Loucy (cell line): ENCODE measurements at regions not wholly inside any gene's neighbourhood (a gene's known extent, or its start where the extent isn't known, plus 50 kb on each side); places are given as distances from the start of the nearest gene placed in this dataset.

Experiments
- H2AFZ ChIP-seq: fragments of 200-600 bp; sonication (generic); 2 replicates; pipeline ENCODE4 v1.6.0; 2016; ENCODE audit warnings: antibody characterized with exemption, mild to moderate bottlenecking, low read length, moderate library complexity
- H3F3A ChIP-seq: fragments of 200-600 bp; 2 replicates; pipeline ENCODE4 v1.6.0; 2016; ENCODE audit warnings: antibody characterized with exemption, low read depth, mild to moderate bottlenecking
- H3K27me3 ChIP-seq: fragments of 200-600 bp; sonication (generic); 2 replicates; pipeline ENCODE4 v1.6.1; 2014; ENCODE audit warnings: low read length, mild to moderate bottlenecking; ENCODE audit not compliant: insufficient read depth, poor library complexity, severe bottlenecking
- H3K36me3 ChIP-seq: fragments of 200-600 bp; sonication (generic); 2 replicates; pipeline ENCODE4 v1.6.1; 2016; ENCODE audit warnings: low read length; ENCODE audit not compliant: insufficient read depth
- H3K4me1 ChIP-seq: fragments of 200-600 bp; sonication (generic); 2 replicates; pipeline ENCODE4 v1.5.1; 2014; ENCODE audit warnings: low read length, mild to moderate bottlenecking; ENCODE audit not compliant: insufficient read depth, poor library complexity, severe bottlenecking
- H3K4me2 ChIP-seq: fragments of 200-600 bp; sonication (generic); 2 replicates; pipeline ENCODE4 v1.6.0; 2014; ENCODE audit warnings: antibody characterized with exemption, low read length, low read depth, mild to moderate bottlenecking; ENCODE audit not compliant: poor library complexity, severe bottlenecking
- H3K4me3 ChIP-seq: fragments of 200-600 bp; sonication (generic); 2 replicates; pipeline ENCODE4 v1.5.1; 2014; ENCODE audit warnings: low read length, mild to moderate bottlenecking, mixed read lengths; ENCODE audit not compliant: poor library complexity, severe bottlenecking
- H3K79me2 ChIP-seq: fragments of 200-600 bp; sonication (generic); 2 replicates; pipeline ENCODE4 v1.6.1; 2014; ENCODE audit warnings: low read length; ENCODE audit not compliant: insufficient read depth
- H3K9ac ChIP-seq: fragments of 200-600 bp; sonication (generic); 2 replicates; pipeline ENCODE4 v1.6.0; 2014; ENCODE audit warnings: mild to moderate bottlenecking, low read depth, low read length, moderate library complexity; ENCODE audit not compliant: poor library complexity, severe bottlenecking
- H3K9me2 ChIP-seq: fragments of 200-600 bp; sonication (generic); replicated peaks from 2 replicates; pipeline ENCODE4 v1.6.1; 2016; ENCODE audit warnings: low read depth, low read length, mixed read lengths
- H3K9me3 ChIP-seq: fragments of 200-600 bp; sonication (generic); 2 replicates; pipeline ENCODE4 v1.6.1; 2014; ENCODE audit warnings: mild to moderate bottlenecking, antibody characterized with exemption, low read length, low read depth; ENCODE audit not compliant: insufficient read depth
- H4K20me1 ChIP-seq: fragments of 200-600 bp; sonication (generic); 2 replicates; pipeline ENCODE4 v1.6.0; 2014; ENCODE audit warnings: antibody characterized with exemption, low read length, mild to moderate bottlenecking; ENCODE audit not compliant: insufficient read depth, poor library complexity, severe bottlenecking
- EZH2phosphoT487 ChIP-seq: fragments of 200-600 bp; IDR thresholded peaks from 2 replicates; pipeline ENCODE4 v1.6.1; 2018; ENCODE audit warnings: antibody characterized with exemption, mild to moderate bottlenecking, moderate library complexity, borderline replicate concordance
- TF ChIP-seq, protein P1 (sequence below): fragments of 200-600 bp; sonication (generic); conservative IDR thresholded peaks from 2 replicates; pipeline ENCODE4 v1.5.1; 2014; ENCODE audit warnings: mild to moderate bottlenecking, antibody characterized with exemption, low read length

DNA sequence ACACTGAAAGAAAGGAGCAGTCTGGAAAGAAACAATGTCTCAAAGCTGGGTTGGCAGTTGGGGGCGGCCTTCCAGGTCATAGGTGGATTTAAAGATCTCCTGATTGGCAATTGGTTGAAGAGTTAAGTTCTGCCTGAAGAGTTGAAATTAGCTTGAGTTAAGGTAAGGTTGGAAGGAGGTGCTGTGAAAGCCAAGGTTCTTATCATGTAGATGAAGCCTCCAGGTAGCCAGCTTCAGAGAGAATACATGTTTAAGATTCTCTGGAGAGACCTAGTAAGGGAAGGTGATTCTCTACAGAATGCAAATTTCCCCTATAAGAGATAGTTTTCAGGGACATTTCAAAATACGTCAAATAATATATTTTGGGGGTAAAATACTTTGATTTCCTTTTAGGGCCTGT lies 387.1 kb downstream of the TMEM232 start:
- H3K4me2 ChIP-seq: no peak overlapping the region
- no peaks in the 10 kb centered on the region for H3K9me3 ChIP-seq
- H4K20me1 ChIP-seq: no peaks in the 10 kb centered on the region
- no peaks in the 10 kb centered on the region for H3K27me3 ChIP-seq
- TF ChIP-seq, protein P1, sequence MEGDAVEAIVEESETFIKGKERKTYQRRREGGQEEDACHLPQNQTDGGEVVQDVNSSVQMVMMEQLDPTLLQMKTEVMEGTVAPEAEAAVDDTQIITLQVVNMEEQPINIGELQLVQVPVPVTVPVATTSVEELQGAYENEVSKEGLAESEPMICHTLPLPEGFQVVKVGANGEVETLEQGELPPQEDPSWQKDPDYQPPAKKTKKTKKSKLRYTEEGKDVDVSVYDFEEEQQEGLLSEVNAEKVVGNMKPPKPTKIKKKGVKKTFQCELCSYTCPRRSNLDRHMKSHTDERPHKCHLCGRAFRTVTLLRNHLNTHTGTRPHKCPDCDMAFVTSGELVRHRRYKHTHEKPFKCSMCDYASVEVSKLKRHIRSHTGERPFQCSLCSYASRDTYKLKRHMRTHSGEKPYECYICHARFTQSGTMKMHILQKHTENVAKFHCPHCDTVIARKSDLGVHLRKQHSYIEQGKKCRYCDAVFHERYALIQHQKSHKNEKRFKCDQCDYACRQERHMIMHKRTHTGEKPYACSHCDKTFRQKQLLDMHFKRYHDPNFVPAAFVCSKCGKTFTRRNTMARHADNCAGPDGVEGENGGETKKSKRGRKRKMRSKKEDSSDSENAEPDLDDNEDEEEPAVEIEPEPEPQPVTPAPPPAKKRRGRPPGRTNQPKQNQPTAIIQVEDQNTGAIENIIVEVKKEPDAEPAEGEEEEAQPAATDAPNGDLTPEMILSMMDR: no peak
- TF ChIP-seq EZH2phosphoT487: no peak
- H3K9ac ChIP-seq: no peak overlapping the region
- no peaks in the 10 kb centered on the region for H3K36me3 ChIP-seq
- no peaks in the 10 kb centered on the region for H3K79me2 ChIP-seq
- H3K4me3 ChIP-seq: no peak overlapping the region
- H3F3A ChIP-seq: no peaks in the 10 kb centered on the region
- no peaks in the 10 kb centered on the region for H3K9me2 ChIP-seq
- H2AFZ ChIP-seq: no peak overlapping the region
- H3K4me1 ChIP-seq: no peaks in the 10 kb centered on the region

DNA sequence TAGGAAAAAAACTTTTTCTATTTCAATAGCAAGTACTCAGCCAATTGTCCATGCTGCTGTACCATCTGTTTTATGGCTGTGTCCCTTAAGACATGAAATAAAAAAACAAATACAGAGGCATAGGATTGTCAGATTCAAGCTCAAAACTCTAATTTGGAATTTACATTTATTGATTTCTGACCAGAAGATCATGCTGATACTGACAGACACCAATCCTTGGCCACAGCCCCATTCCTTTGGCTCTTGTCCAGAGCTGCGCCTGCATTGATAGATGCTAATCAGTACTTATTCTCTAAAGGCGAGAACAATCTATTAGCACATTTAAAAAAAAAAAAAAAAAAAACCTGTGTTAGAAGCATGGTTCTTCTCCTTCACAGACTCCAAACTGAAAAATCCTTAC lies 384.6 kb downstream of the TMEM232 start:
- Histone ChIP-seq H3K79me2 (no peaks in the 10 kb centered on the region), H3K36me3 (no peaks in the 10 kb centered on the region), H3K9me2 (no peaks in the 10 kb centered on the region), H4K20me1 (no peaks in the 10 kb centered on the region), H3K9me3 (no peaks in the 10 kb centered on the region), H3K27me3 (no peaks in the 10 kb centered on the region), H3K4me3 (no peak overlapping the region), H3K4me1 (no peaks in the 10 kb centered on the region), H2AFZ (no peak overlapping the region), H3F3A (no peaks in the 10 kb centered on the region), H3K9ac (no peak overlapping the region), H3K4me2 (no peak overlapping the region)
- TF ChIP-seq EZH2phosphoT487: no peak
- TF ChIP-seq, protein P1: no peak

DNA sequence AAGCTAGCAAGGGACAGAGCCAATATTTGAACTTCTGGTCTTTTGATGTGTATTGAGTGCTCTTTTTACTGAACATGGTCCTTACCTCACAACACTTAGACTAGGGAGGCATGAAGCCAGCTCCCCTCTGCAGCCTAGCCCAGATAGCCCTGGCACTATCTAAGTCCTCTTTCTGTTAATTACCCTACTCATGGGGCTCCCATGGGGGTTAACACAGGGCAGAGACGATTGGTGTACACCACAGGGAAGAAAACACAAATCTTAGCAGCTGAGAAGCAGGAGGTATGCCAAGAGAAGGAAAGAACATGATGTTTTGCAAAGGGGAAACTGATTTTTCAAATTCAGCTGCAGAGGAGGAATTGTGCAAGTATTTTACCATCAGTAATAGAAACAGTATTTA lies 383.8 kb downstream of the TMEM232 start:
- no peak overlapping the region for H3K4me3 ChIP-seq
- H3K9ac ChIP-seq: no peak overlapping the region
- H3K36me3 ChIP-seq: no peaks in the 10 kb centered on the region
- H3K4me2 ChIP-seq: no peak overlapping the region
- no peaks in the 10 kb centered on the region for H4K20me1 ChIP-seq
- H3K4me1 ChIP-seq: no peaks in the 10 kb centered on the region
- no peaks in the 10 kb centered on the region for H3K9me3 ChIP-seq
- H3K27me3 ChIP-seq: no peaks in the 10 kb centered on the region
- H3F3A ChIP-seq: no peaks in the 10 kb centered on the region
- H3K9me2 ChIP-seq: no peaks in the 10 kb centered on the region
- no peaks in the 10 kb centered on the region for H3K79me2 ChIP-seq
- TF ChIP-seq, protein P1: no peak
- TF ChIP-seq EZH2phosphoT487: no peak
- H2AFZ ChIP-seq: no peak overlapping the region
